HCT116 (cell line): ENCODE measurements at regions not wholly inside any gene's neighbourhood (a gene's known extent, or its start where the extent isn't known, plus 50 kb on each side); places are given as distances from the start of the nearest gene placed in this dataset.

Experiments used
- ATAC-seq: fragments of 200-7000 bp; cut with Tn5 transposase; 2 replicates; pipeline ENCODE4 v1.9.1; 2020; ENCODE audit warnings: mild to moderate bottlenecking, moderate library complexity
- BruUV-seq: library from RNA; stranded (reverse); fragments of 400-500 nt; replicated peaks from 2 replicates; lab custom pipeline; 2021; lab: Mats Ljungman, UMichigan
- CTCF ChIA-PET: fragments of 300-600 bp; sonication (Branson Sonifier 250); formaldehyde crosslinking; loops from one replicate; lab custom pipeline; 2021; ENCODE audit warnings: antibody characterized with exemption; lab: Charles Lee
- POLR2A ChIA-PET: fragments of 300-600, 350-600 bp; sonication (Branson Sonifier 250); formaldehyde crosslinking; loops from one replicate; lab custom pipeline; 2021; ENCODE audit warnings: antibody characterized with exemption; lab: Charles Lee
- RAD21 ChIA-PET, 2 experiments: fragments of 300-600 bp; sonication (Branson Sonifier 250); formaldehyde crosslinking; loops; one replicate each; lab custom pipeline; 2023; ENCODE audit warnings: low total read pairs in 2 of 2; ENCODE audit not compliant: uncharacterized antibody in 2 of 2, unreplicated experiment in 2 of 2, low non-redundant PET in 1 of 2; lab: Charles Lee
- DNase-seq: peaks from one replicate; pipeline ENCODE4 v3.0.0-alpha.2; 2010; ENCODE audit warnings: low read depth, low spot score
- H2AFZ ChIP-seq: fragments of 200-600 bp; shearing (Covaris generic), sonication (generic); 2 replicates; pipeline ENCODE4 v1.6.1; 2017; ENCODE audit warnings: low read depth, mixed run types, mixed read lengths, antibody characterized with exemption, low read length; ENCODE audit not compliant: poor library complexity, severe bottlenecking
- H3K27ac ChIP-seq: 2 replicates; pipeline ENCODE4 v1.5.1; 2012; ENCODE audit warnings: low read depth, low read length
- H3K27me3 ChIP-seq: fragments of 200-600 bp; sonication (generic); 2 replicates; pipeline ENCODE4 v1.6.1; 2016; ENCODE audit warnings: mixed run types, low read length, mixed read lengths; ENCODE audit not compliant: insufficient read depth
- H3K36me3 ChIP-seq, 2 experiments: fragments of 200-500 bp in 1 of 2; fragments of 200-600 bp in 1 of 2; sonication (Bioruptor generic) in 1 of 2; sonication (generic) in 1 of 2; 2 replicates each; pipeline versions ENCODE4 v1.5.1 to v1.6.1; 2014 to 2016; ENCODE audit warnings: low read length in 2 of 2, inconsistent platforms in 1 of 2, mixed read lengths in 1 of 2, mixed run types in 1 of 2; ENCODE audit not compliant: insufficient read depth in 2 of 2, control insufficient read depth in 1 of 2
- H3K4me1 ChIP-seq, 2 experiments: fragments of 200-600 bp in 1 of 2; sonication (generic) in 1 of 2; 2 replicates each; pipeline versions ENCODE4 v1.5.1 to v1.6.1; 2012 to 2017; ENCODE audit warnings: low read length in 2 of 2, inconsistent platforms in 1 of 2, mild to moderate bottlenecking in 1 of 2, mixed read lengths in 1 of 2, mixed run types in 1 of 2, moderate library complexity in 1 of 2; ENCODE audit not compliant: insufficient read depth in 2 of 2, control insufficient read depth in 1 of 2
- H3K4me2 ChIP-seq: fragments of 200-600 bp; sonication (generic); 2 replicates; pipeline ENCODE4 v1.6.1; 2017; ENCODE audit warnings: mixed run types, low read length, mixed read lengths
- H3K4me3 ChIP-seq, 2 experiments: fragments of 200-600 bp in 1 of 2; sonication (generic) in 1 of 2; replicated peaks in 1 of 2; 2 replicates each; pipeline ENCODE4 v1.5.1; 2011 to 2016; ENCODE audit warnings: low read length in 2 of 2, control low read depth in 1 of 2, low read depth in 1 of 2, mild to moderate bottlenecking in 1 of 2, mixed read lengths in 1 of 2, mixed run types in 1 of 2
- H3K79me2 ChIP-seq: fragments of 200-600 bp; sonication (generic); 2 replicates; pipeline ENCODE4 v1.6.1; 2017; ENCODE audit warnings: mild to moderate bottlenecking, mixed run types, low read length, moderate library complexity, mixed read lengths; ENCODE audit not compliant: insufficient read depth
- H3K9ac ChIP-seq: fragments of 200-600 bp; sonication (generic); 2 replicates; pipeline ENCODE4 v1.6.1; 2016; ENCODE audit warnings: low read length, mixed read lengths
- H3K9me2 ChIP-seq: fragments of 200-600 bp; sonication (generic), shearing (Covaris generic); 2 replicates; pipeline ENCODE4 v1.6.1; 2017; ENCODE audit warnings: mixed run types, mild to moderate bottlenecking, moderate library complexity; ENCODE audit not compliant: insufficient read depth
- H3K9me3 ChIP-seq, 2 experiments: fragments of 200-500 bp in 1 of 2; fragments of 200-600 bp in 1 of 2; sonication (Bioruptor generic) in 1 of 2; sonication (generic) in 1 of 2; 2 replicates each; pipeline ENCODE4 v1.6.1; 2014 to 2017; ENCODE audit warnings: low read length in 2 of 2, mixed read lengths in 2 of 2, inconsistent platforms in 1 of 2, low read depth in 1 of 2, mild to moderate bottlenecking in 1 of 2, mixed run types in 1 of 2, moderate library complexity in 1 of 2; ENCODE audit not compliant: control insufficient read depth in 1 of 2, insufficient read depth in 1 of 2
- H4K20me1 ChIP-seq: fragments of 200-600 bp; sonication (generic), shearing (Covaris generic); 2 replicates; pipeline ENCODE4 v1.6.1; 2017; ENCODE audit warnings: mixed run types, mild to moderate bottlenecking, moderate library complexity; ENCODE audit not compliant: insufficient read depth
- CBX3 ChIP-seq: IDR thresholded peaks from 2 replicates; pipeline ENCODE4 v1.6.1; 2012; ENCODE audit warnings: low read depth
- CEBPB ChIP-seq: IDR thresholded peaks from 2 replicates; pipeline ENCODE4 v1.6.1; 2012; ENCODE audit warnings: low read depth
- CTCF ChIP-seq, 3 experiments: fragments of 200-600 bp in 1 of 3; sonication (generic) in 1 of 3; IDR thresholded peaks in 2 of 3; conservative IDR thresholded peaks in 1 of 3; 2 replicates each; pipeline ENCODE4 v1.5.1; 2012 to 2017; ENCODE audit warnings: low read depth in 2 of 3, low read length in 2 of 3, antibody characterized with exemption in 1 of 3, borderline replicate concordance in 1 of 3, control low read depth in 1 of 3, mild to moderate bottlenecking in 1 of 3, mixed read lengths in 1 of 3, mixed run types in 1 of 3, moderate library complexity in 1 of 3; ENCODE audit not compliant: insufficient read depth in 1 of 3
- ELF1 ChIP-seq: IDR thresholded peaks from 2 replicates; pipeline ENCODE4 v1.6.1; 2012; ENCODE audit warnings: low read depth, borderline replicate concordance
- EZH2phosphoT487 ChIP-seq: fragments of 200-600 bp; IDR thresholded peaks from 2 replicates; pipeline ENCODE4 v1.6.1; 2018; ENCODE audit warnings: antibody characterized with exemption, borderline replicate concordance
- FOSL1 ChIP-seq: IDR thresholded peaks from 2 replicates; pipeline ENCODE4 v1.6.1; 2012; ENCODE audit warnings: low read depth
- JUND ChIP-seq: IDR thresholded peaks from 2 replicates; pipeline ENCODE4 v1.6.1; 2012
- POLR2AphosphoS5 ChIP-seq: IDR thresholded peaks from 2 replicates; pipeline ENCODE4 v1.6.1; 2011; ENCODE audit warnings: mild to moderate bottlenecking, low read depth, low read length, moderate library complexity
- RAD21 ChIP-seq: IDR thresholded peaks from 2 replicates; pipeline ENCODE4 v1.6.1; 2012; ENCODE audit warnings: low read depth, mild to moderate bottlenecking
- SRF ChIP-seq: IDR thresholded peaks from 2 replicates; pipeline ENCODE4 v1.6.1; 2012; ENCODE audit warnings: low read depth
- intact Hi-C: fragments of 100-400 bp; cut with micrococcal nuclease; formaldehyde crosslinking; loops from 2 replicates; pipeline ENCODE4 v1.10.0; 2022
- TF ChIP-seq, protein P1 (sequence below): IDR thresholded peaks from 2 replicates; pipeline ENCODE4 v1.6.1; 2012
- TF ChIP-seq, protein P2 (sequence below): IDR thresholded peaks from 2 replicates; pipeline ENCODE4 v1.6.1; 2011; ENCODE audit warnings: mild to moderate bottlenecking, low read length, moderate library complexity; ENCODE audit not compliant: insufficient replicate concordance; ENCODE audit errors: extremely low read depth

DNA sequence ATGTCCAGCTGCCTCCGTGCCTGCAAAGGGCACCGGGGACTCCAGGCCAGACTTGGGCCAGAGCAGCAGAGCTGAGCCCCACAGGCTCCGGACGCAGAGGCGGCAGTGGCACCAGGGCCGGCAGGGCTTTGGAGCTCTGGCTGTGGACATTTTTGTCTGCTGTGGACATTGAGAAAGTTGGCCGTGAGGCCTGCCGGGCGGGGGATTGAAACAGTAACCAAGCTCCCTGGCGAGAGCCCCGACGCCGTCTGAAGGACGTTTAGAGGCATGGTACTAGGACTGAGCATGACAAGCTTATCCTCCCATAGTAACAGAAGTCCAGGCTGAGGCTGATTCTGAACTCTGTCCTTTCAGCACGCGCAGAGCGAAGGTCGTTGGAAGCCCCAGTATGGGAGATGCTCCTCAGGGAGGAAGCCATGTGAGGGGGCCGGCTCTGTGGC, 323.8 kb downstream of the AMY1C start (continued):
- TF ChIP-seq CEBPB: no peak
- TF ChIP-seq EZH2phosphoT487: no peak
- no peak for TF ChIP-seq CTCF (IDR thresholded peaks at IDR 0.05 in 2 of 3, conservative IDR thresholded peaks at IDR 0.05 in 1 of 3; ENCODE audit: borderline replicate concordance in 1 of 3, insufficient read depth in 1 of 3, low read depth in 2 of 3, low read length in 2 of 3)
- TF ChIP-seq POLR2AphosphoS5: no peak
- no peak for TF ChIP-seq FOSL1
- TF ChIP-seq, all 23 proteins: peak for 0

DNA sequence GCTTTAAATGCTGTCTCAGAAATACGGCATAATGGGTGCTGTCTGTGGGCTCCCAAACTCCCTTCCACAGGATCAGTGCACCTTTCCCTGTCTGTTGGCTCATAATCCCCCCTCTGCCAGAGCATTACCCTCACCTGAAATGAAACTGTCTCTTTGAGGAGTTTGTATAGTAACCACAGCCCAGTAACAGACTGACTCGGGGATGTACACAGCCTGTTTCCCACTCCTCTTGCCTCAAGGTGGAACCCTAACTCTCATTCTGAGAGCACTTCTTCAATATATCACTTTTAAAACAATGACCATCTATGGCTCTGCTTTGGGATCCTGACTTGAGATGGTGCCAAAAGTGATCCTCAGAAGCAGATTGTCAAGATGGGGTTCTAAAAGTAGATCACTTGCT, 332.5 kb downstream of the AMY1C start:
- POLR2A ChIA-PET: no interaction called here
- ATAC-seq (no peak), DNase-seq (no peak)
- Histone ChIP-seq H3K9me3 (peaks cover 11 to 22% of the 10 kb centered on the region in 2 experiments; a peak in 2 of 4 replicates), H3K4me1 (no peaks in the 10 kb centered on the region), H3K36me3 (no peaks in the 10 kb centered on the region), H3K27me3 (no peaks in the 10 kb centered on the region), H4K20me1 (no peaks in the 10 kb centered on the region), H3K9ac (no peak overlapping the region), H3K79me2 (no peaks in the 10 kb centered on the region), H3K4me3 (no peak overlapping the region), H3K9me2 (no peaks in the 10 kb centered on the region), H3K27ac (no peak overlapping the region), H3K4me2 (no peak overlapping the region), H2AFZ (no peak overlapping the region)
- CTCF ChIA-PET: no interaction called here
- RAD21 ChIA-PET: no interaction called here
- intact Hi-C loops: no loop called here
- no peak for TF ChIP-seq SRF
- BruUV-seq: no TSS peak

DNA sequence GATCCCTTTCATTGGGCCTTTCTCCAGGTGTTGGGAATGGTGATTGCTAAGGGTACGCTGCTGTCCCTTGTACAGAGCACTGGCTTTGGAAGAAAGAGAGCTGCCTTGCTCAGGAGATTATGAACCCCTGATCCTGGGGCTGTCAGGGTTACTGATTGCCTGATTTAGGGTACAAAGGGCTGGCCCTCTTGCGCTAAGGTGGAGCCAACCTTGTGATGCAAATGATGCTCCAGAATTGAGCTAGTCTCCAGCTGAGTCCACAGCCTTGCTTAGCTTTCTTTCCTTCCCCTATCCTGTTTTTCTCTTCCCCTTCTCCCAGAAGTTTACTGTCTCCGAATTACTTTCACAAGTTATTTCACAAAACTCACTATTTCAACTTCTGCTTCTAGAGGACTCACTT, 334.7 kb downstream of the AMY1C start:
- RAD21 ChIA-PET: no interaction called here
- no TSS peak for BruUV-seq
- CTCF ChIA-PET: no interaction called here
- POLR2A ChIA-PET: no interaction called here
- H3K4me3 ChIP-seq: no peak overlapping the region
- intact Hi-C loops: no loop called here
- H3K27ac ChIP-seq: no peak overlapping the region
- H2AFZ ChIP-seq: no peak overlapping the region
- no peak overlapping the region for H3K4me2 ChIP-seq
- H3K9ac ChIP-seq: no peak overlapping the region
- H3K9me3 ChIP-seq: peaks cover 11 to 28% of the 10 kb centered on the region in 2 experiments; a peak in 2 of 4 replicates
- no peak for DNase-seq
- H4K20me1 ChIP-seq: no peaks in the 10 kb centered on the region
- no peaks in the 10 kb centered on the region for H3K79me2 ChIP-seq
- H3K27me3 ChIP-seq: no peaks in the 10 kb centered on the region
- H3K36me3 ChIP-seq: no peaks in the 10 kb centered on the region
- no peak for ATAC-seq
- no peaks in the 10 kb centered on the region for H3K9me2 ChIP-seq
- H3K4me1 ChIP-seq: no peaks in the 10 kb centered on the region
- TF ChIP-seq CBX3 (no peak), FOSL1 (no peak), ELF1 (no peak), JUND (no peak), CTCF (IDR thresholded peaks at IDR 0.05 in 2 of 3, conservative IDR thresholded peaks at IDR 0.05 in 1 of 3; ENCODE audit: borderline replicate concordance in 1 of 3, insufficient read depth in 1 of 3, low read depth in 2 of 3, low read length in 2 of 3) (no peak), RAD21 (no peak)
- TF ChIP-seq, protein P1, sequence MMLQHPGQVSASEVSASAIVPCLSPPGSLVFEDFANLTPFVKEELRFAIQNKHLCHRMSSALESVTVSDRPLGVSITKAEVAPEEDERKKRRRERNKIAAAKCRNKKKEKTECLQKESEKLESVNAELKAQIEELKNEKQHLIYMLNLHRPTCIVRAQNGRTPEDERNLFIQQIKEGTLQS: no peak
- TF ChIP-seq, protein P2, sequence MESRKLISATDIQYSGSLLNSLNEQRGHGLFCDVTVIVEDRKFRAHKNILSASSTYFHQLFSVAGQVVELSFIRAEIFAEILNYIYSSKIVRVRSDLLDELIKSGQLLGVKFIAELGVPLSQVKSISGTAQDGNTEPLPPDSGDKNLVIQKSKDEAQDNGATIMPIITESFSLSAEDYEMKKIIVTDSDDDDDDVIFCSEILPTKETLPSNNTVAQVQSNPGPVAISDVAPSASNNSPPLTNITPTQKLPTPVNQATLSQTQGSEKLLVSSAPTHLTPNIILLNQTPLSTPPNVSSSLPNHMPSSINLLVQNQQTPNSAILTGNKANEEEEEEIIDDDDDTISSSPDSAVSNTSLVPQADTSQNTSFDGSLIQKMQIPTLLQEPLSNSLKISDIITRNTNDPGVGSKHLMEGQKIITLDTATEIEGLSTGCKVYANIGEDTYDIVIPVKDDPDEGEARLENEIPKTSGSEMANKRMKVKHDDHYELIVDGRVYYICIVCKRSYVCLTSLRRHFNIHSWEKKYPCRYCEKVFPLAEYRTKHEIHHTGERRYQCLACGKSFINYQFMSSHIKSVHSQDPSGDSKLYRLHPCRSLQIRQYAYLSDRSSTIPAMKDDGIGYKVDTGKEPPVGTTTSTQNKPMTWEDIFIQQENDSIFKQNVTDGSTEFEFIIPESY: no peak
